ENCODE measurements at regions not wholly inside any gene's neighbourhood (a gene's known extent, or its start where the extent isn't known, plus 50 kb on each side); places are given as distances from the start of the nearest gene placed in this dataset.

DNA sequence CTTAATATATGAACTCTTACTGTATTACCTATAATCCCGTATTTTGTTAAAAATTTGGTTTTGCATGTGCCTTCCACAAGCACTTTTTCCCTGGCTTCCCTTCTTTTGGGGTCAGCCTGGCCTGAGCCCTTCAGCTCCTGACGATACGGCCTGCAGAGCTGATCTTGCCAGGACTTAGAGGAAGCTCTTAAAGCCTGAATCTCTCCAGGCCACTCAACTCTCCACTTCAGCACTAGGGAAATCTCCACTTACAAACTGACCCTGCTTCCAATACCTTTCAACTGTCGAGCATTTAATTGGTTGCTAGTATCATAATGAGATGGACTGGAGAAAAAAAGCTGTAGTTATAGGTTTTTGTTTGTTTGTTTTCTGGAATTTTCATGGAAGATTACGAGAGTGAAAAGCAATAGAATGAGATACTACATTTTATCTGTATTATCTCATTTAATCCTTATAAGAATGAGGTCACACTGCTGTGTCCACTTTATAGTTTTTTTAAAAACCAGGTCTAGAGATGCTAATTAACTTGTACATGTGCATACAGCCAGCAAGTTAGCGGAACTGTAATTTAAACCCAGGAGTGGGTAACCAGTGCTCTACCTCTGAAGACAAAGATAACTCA, 54.8 kb downstream of the ZBTB38 start:
- intact Hi-C loops (cut with DNase I; ENCODE audit: low total_unique reads) (loop anchor here (5.0 kb wide), 1 partner anchor 391 kb away; no protein-coding TSS in a partner anchor), in situ Hi-C loops (cut with MboI; ENCODE audit: low pct_ligation_motif_present in 1 of 4, low pct_unique_long_range_greater_than_20kb in 1 of 4, low sequenced_read_pairs in 3 of 4) (no loop called here)
- no peak for DNase-seq
- Histone ChIP-seq H3K4me3 (no peak overlapping the region), H3K9me3 (no peaks in the 10 kb centered on the region), H3K27ac (peak overlapping the region in 2 of 4 donors; percentile 15 to 80), H3K27me3 (no peaks in the 10 kb centered on the region), H3K36me3 (peaks cover 0 to under 1% (median 0%) of the 10 kb centered on the region in 4 donors), H3K4me1 (peaks cover 28 to 66% (median 37%) of the 10 kb centered on the region in 4 donors)
- TF ChIP-seq, protein P1, sequence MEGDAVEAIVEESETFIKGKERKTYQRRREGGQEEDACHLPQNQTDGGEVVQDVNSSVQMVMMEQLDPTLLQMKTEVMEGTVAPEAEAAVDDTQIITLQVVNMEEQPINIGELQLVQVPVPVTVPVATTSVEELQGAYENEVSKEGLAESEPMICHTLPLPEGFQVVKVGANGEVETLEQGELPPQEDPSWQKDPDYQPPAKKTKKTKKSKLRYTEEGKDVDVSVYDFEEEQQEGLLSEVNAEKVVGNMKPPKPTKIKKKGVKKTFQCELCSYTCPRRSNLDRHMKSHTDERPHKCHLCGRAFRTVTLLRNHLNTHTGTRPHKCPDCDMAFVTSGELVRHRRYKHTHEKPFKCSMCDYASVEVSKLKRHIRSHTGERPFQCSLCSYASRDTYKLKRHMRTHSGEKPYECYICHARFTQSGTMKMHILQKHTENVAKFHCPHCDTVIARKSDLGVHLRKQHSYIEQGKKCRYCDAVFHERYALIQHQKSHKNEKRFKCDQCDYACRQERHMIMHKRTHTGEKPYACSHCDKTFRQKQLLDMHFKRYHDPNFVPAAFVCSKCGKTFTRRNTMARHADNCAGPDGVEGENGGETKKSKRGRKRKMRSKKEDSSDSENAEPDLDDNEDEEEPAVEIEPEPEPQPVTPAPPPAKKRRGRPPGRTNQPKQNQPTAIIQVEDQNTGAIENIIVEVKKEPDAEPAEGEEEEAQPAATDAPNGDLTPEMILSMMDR (IDR thresholded peaks at IDR 0.05), result no peak
- TF ChIP-seq POLR2AphosphoS5 (IDR thresholded peaks at IDR 0.05), result no peak
- TF ChIP-seq POLR2A (IDR thresholded peaks at IDR 0.05), result no peak
- no peak for TF ChIP-seq EP300 (IDR thresholded peaks at IDR 0.05; ENCODE audit: low read depth)
- 62 to 79% methylated on average over 6 of the region's 6 CpGs for WGBS, 2 donors (ENCODE audit: low coverage in 1 of 2)

DNA sequence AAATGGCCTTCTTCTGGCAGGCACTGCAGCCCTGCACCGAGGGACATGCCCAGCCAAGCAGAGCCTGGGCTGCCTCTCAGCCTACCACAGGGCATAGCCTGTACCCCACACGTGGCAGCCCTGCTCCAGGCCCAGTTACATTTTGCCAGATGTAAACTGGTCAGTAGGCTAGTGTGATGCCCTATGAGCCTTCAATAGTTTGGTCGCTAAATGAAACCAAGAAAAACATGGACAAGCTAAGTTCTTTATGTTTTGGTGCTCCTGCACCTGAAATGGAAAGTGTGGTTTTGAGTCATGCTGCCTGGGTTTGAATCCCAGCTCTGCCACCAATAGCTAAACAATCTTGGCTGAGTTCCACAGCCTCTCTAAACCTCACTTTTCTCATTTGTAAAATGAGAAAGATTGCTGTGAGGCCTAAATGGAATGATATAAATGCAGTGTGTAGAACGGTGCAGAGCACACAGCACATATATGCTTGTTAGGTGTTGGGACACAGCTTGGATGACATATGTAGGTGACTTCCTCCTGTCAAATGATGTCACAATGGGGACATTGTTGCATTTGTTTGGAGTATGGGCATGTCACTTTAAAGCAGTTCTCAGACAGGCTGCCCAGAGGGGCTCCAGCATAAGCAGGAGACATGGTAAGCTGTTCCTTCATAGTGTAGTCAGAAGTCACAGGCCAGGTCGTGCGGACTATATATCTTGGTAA, 57.4 kb downstream of the ZBTB38 start:
- Histone ChIP-seq H3K36me3 (peaks cover 0 to 7% (median 0%) of the 10 kb centered on the region in 4 donors), H3K4me1 (peaks cover 28 to 81% (median 46%) of the 10 kb centered on the region in 4 donors), H3K27ac (peak overlapping the region; percentile 71 to 86 (median 79)), H3K4me3 (no peak overlapping the region), H3K27me3 (no peaks in the 10 kb centered on the region), H3K9me3 (no peaks in the 10 kb centered on the region)
- WGBS, 2 donors (ENCODE audit: low coverage in 1 of 2), result 56 to 67% methylated on average over 1 to 6 of the region's 6 CpGs
- no peak for DNase-seq
- intact Hi-C loops (cut with DNase I; ENCODE audit: low total_unique reads) (no loop called here), in situ Hi-C loops (cut with MboI; ENCODE audit: low pct_ligation_motif_present in 1 of 4, low pct_unique_long_range_greater_than_20kb in 1 of 4, low sequenced_read_pairs in 3 of 4) (no loop called here)
- TF ChIP-seq EP300 (IDR thresholded peaks at IDR 0.05; ENCODE audit: low read depth) (no peak), POLR2AphosphoS5 (IDR thresholded peaks at IDR 0.05) (no peak), POLR2A (IDR thresholded peaks at IDR 0.05) (no peak)
- TF ChIP-seq, protein P1 (IDR thresholded peaks at IDR 0.05), result no peak

DNA sequence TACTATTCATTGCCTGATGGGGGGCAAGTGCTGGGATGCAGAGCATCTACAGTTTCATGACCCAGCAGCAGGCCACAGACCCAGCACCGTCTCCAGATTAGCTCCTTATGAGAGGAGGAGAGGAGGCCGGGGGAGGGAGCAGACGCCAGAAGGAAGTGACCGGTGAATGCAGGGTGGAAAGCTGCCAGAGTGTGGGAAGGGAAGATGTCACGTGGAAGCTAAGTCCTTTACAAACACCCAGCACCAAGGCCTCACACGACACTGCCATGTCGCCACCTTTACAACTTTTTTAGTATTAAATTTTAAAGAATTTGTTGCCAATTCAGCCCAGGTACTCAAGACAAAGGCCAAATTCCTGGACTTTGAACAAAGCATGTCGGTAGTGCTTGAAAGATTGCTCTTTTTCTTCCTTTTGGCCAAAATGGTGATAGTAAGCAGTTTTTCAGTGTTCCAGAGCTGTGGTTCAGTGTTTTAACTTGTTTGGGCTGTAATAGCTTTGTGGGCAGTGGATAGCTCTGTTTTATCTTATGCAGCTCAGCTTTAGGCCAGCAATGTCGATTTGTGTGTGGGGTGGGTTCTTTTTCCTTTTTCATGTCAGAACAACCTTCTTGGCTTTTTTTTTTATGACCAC, 58.2 kb downstream of the ZBTB38 start:
- Histone ChIP-seq H3K27me3 (no peaks in the 10 kb centered on the region), H3K9me3 (no peaks in the 10 kb centered on the region), H3K4me1 (peaks cover 28 to 83% (median 48%) of the 10 kb centered on the region in 4 donors), H3K4me3 (no peak overlapping the region), H3K27ac (peak overlapping the region; percentile 71 to 86 (median 79)), H3K36me3 (peaks cover 0 to 7% (median 0%) of the 10 kb centered on the region in 4 donors)
- intact Hi-C loops (cut with DNase I; ENCODE audit: low total_unique reads) (no loop called here), in situ Hi-C loops (cut with MboI; ENCODE audit: low pct_ligation_motif_present in 1 of 4, low pct_unique_long_range_greater_than_20kb in 1 of 4, low sequenced_read_pairs in 3 of 4) (no loop called here)
- DNase-seq, result peak; percentile 85
- TF ChIP-seq POLR2AphosphoS5 (IDR thresholded peaks at IDR 0.05) (peak in 1 of 3 donors; percentile 21), POLR2A (IDR thresholded peaks at IDR 0.05) (no peak), EP300 (IDR thresholded peaks at IDR 0.05; ENCODE audit: low read depth) (no peak)
- TF ChIP-seq, protein P1 (IDR thresholded peaks at IDR 0.05), result no peak
- WGBS, 2 donors (ENCODE audit: low coverage in 1 of 2), result 16 to 24% methylated on average over 6 to 9 of the region's 9 CpGs

DNA sequence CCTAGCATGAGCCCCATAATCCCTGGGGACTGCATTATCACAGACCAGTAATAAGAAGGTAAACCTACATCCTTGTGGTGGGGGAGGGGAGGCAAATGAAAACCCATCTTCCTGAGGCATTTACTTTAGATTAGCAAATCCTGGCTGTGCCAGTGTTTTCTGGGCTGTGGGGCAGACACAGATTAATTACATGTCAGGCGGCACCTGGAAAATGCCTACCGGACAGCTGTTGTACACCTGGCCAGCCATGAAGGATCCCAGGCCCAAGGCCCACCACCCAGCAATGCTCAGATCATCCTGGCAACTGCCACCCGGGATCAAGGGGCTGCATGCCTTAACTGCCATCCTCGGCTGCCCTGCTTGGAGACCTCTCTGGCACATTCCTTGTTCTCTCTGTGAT, 59.1 kb upstream of the RASA2 start:
- Histone ChIP-seq H3K4me3 (no peak overlapping the region), H3K27me3 (no peaks in the 10 kb centered on the region), H3K9me3 (no peaks in the 10 kb centered on the region), H3K27ac (peak overlapping the region; percentile 71 to 86 (median 79)), H3K36me3 (peaks cover 0 to 7% (median 0%) of the 10 kb centered on the region in 4 donors), H3K4me1 (peaks cover 27 to 87% (median 49%) of the 10 kb centered on the region in 4 donors)
- TF ChIP-seq EP300 (IDR thresholded peaks at IDR 0.05; ENCODE audit: low read depth), result no peak
- intact Hi-C loops (cut with DNase I; ENCODE audit: low total_unique reads) (no loop called here), in situ Hi-C loops (cut with MboI; ENCODE audit: low pct_ligation_motif_present in 1 of 4, low pct_unique_long_range_greater_than_20kb in 1 of 4, low sequenced_read_pairs in 3 of 4) (no loop called here)
- 69% methylated on average over 4 of the region's 4 CpGs; no CpG with 5 or more reads in 1 of the 2 donors for WGBS, 2 donors (ENCODE audit: low coverage in 1 of 2)
- no peak for DNase-seq
